Mesenchymal stem cell (in vitro differentiated cells and primary cell): ENCODE measurements at regions not wholly inside any gene's neighbourhood (a gene's known extent, or its start where the extent isn't known, plus 50 kb on each side); places are given as distances from the start of the nearest gene placed in this dataset.

Experiments used
- DNase-seq: peaks from one replicate; pipeline ENCODE4 v3.0.0-alpha.2; 2013
- H2AFZ ChIP-seq: one replicate; pipeline ENCODE4 v1.6.1; 2013; ENCODE audit warnings: low read depth, mild to moderate bottlenecking, control low read depth, inconsistent platforms, low read length, moderate library complexity
- H2AK5ac ChIP-seq: 2 replicates; pipeline ENCODE4 v1.6.1; 2013; ENCODE audit warnings: low read length, moderate library complexity, mild to moderate bottlenecking, inconsistent platforms; ENCODE audit not compliant: severe bottlenecking
- H2BK120ac ChIP-seq: one replicate; pipeline ENCODE4 v1.6.1; 2013; ENCODE audit warnings: low read depth, mild to moderate bottlenecking, inconsistent platforms, low read length, moderate library complexity
- H2BK12ac ChIP-seq, 2 experiments: one replicate each; pipeline ENCODE4 v1.6.1; 2013; ENCODE audit warnings: inconsistent platforms in 2 of 2, low read length in 2 of 2, mild to moderate bottlenecking in 2 of 2, moderate library complexity in 2 of 2, control low read depth in 1 of 2
- H2BK15ac ChIP-seq: one replicate; pipeline ENCODE4 v1.6.1; 2013; ENCODE audit warnings: mild to moderate bottlenecking, low read depth, inconsistent platforms; ENCODE audit not compliant: poor library complexity, severe bottlenecking
- H2BK5ac ChIP-seq: 2 replicates; pipeline ENCODE4 v1.6.1; 2013; ENCODE audit warnings: low read depth, mild to moderate bottlenecking, low read length, control low read depth, inconsistent platforms; ENCODE audit not compliant: poor library complexity, severe bottlenecking
- H3K14ac ChIP-seq, 2 experiments: one replicate each; pipeline ENCODE4 v1.6.1; 2013; ENCODE audit warnings: inconsistent platforms in 2 of 2, low read length in 2 of 2, control low read depth in 1 of 2, mild to moderate bottlenecking in 1 of 2, moderate library complexity in 1 of 2
- H3K18ac ChIP-seq, 2 experiments: one replicate each; pipeline ENCODE4 v1.6.1; 2013; ENCODE audit warnings: inconsistent platforms in 2 of 2, low read length in 2 of 2, control low read depth in 1 of 2, low read depth in 1 of 2, mild to moderate bottlenecking in 1 of 2
- H3K23ac ChIP-seq, 2 experiments: one replicate each; pipeline ENCODE4 v1.6.1; 2013; ENCODE audit warnings: inconsistent platforms in 2 of 2, low read length in 2 of 2, mild to moderate bottlenecking in 2 of 2, moderate library complexity in 2 of 2, control low read depth in 1 of 2
- H3K27ac ChIP-seq: 2 replicates; pipeline ENCODE4 v1.5.1; 2013; ENCODE audit warnings: mild to moderate bottlenecking, moderate library complexity, low read length, control low read depth, inconsistent platforms; ENCODE audit not compliant: poor library complexity, severe bottlenecking
- H3K27me3 ChIP-seq, 2 experiments: 2 replicates each; pipeline versions ENCODE4 v1.6.1 to v1.7.0; 2013; ENCODE audit warnings: low read length in 2 of 2, mild to moderate bottlenecking in 2 of 2, moderate library complexity in 2 of 2, control low read depth in 1 of 2, inconsistent platforms in 1 of 2; ENCODE audit not compliant: control insufficient read depth in 1 of 2, insufficient read depth in 1 of 2
- H3K36me3 ChIP-seq, 2 experiments: 2 replicates each; pipeline versions ENCODE4 v1.6.1 to v1.7.0; 2013; ENCODE audit warnings: low read length in 2 of 2, control low read depth in 1 of 2, inconsistent platforms in 1 of 2, low read depth in 1 of 2, mild to moderate bottlenecking in 1 of 2; ENCODE audit not compliant: insufficient read depth in 2 of 2, control insufficient read depth in 1 of 2
- H3K4ac ChIP-seq, 2 experiments: one replicate each; pipeline ENCODE4 v1.6.1; 2013; ENCODE audit warnings: inconsistent platforms in 2 of 2, low read length in 2 of 2, mild to moderate bottlenecking in 2 of 2, moderate library complexity in 2 of 2, control low read depth in 1 of 2, low read depth in 1 of 2
- H3K4me1 ChIP-seq: 2 replicates; pipeline ENCODE4 v1.6.1; 2013; ENCODE audit warnings: low read depth, low read length, control low read depth; ENCODE audit not compliant: control insufficient read depth, insufficient read depth
- H3K4me2 ChIP-seq: 2 replicates; pipeline ENCODE4 v1.6.1; 2013; ENCODE audit warnings: low read length, mild to moderate bottlenecking, inconsistent platforms; ENCODE audit not compliant: poor library complexity, severe bottlenecking
- H3K4me3 ChIP-seq, 2 experiments: 2 replicates each; pipeline versions ENCODE4 v1.5.1 to v1.7.0; 2013; ENCODE audit warnings: low read length in 2 of 2, mild to moderate bottlenecking in 2 of 2, control low read depth in 1 of 2, low read depth in 1 of 2; ENCODE audit not compliant: insufficient read depth in 1 of 2
- H3K79me1 ChIP-seq: replicated peaks from 2 replicates; pipeline ENCODE4 v1.6.1; 2013; ENCODE audit warnings: mild to moderate bottlenecking, control low read depth, low read length, inconsistent platforms; ENCODE audit not compliant: poor library complexity, severe bottlenecking
- H3K9ac ChIP-seq: 2 replicates; pipeline ENCODE4 v1.7.0; 2013; ENCODE audit warnings: mild to moderate bottlenecking, low read length, moderate library complexity
- H3K9me3 ChIP-seq: 2 replicates; pipeline ENCODE4 v1.7.0; 2013; ENCODE audit warnings: mild to moderate bottlenecking, low read length; ENCODE audit not compliant: control insufficient read depth
- H4K8ac ChIP-seq: one replicate; pipeline ENCODE4 v1.6.1; 2013; ENCODE audit warnings: inconsistent platforms, mild to moderate bottlenecking, low read length, moderate library complexity
- H4K91ac ChIP-seq: one replicate; pipeline ENCODE4 v1.6.1; 2013; ENCODE audit warnings: mild to moderate bottlenecking, low read length, inconsistent platforms
- WGBS: methylation state at CpG from one replicate; pipeline ENCODE4 v1.1.7; 2013; ENCODE audit warnings: mixed read lengths; 5-methylcytosine and 5-hydroxymethylcytosine counted together

DNA sequence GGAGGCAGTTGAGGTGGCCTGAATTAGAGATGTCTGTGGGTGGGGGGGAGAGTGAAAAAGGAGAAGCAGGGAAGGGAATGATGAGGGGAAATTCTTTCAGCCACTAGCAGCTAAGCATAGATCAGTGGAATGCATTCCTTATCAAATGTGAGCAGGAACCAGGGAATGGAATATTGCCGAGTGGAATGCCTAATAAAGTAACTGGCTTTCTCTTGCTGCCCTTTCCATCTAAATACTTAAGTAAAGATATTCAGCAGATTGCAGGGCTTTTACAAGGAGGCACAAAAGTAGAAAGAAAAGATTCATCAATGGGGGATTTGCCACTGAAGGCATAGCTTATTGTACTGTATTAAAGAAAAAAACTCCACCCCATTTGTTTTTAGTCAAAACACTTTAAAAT lies 263.0 kb upstream of the RPS6KA3 start:
- DNase-seq: no peak
- Histone ChIP-seq H2AK5ac (no peak overlapping the region), H3K27me3 (peaks cover 3 to 25% of the 10 kb centered on the region in 2 experiments), H2AFZ (no peak overlapping the region), H3K4me2 (no peak overlapping the region), H3K4me1 (no peaks in the 10 kb centered on the region), H2BK5ac (no peak overlapping the region), H3K4me3 (no peak overlapping the region), H2BK15ac (no peak overlapping the region), H3K4ac (no peak overlapping the region), H3K27ac (no peak overlapping the region), H3K36me3 (no peaks in the 10 kb centered on the region), H2BK120ac (no peak overlapping the region), H4K8ac (no peak overlapping the region), H3K9ac (peak overlapping the region; percentile 67), H4K91ac (no peak overlapping the region), H3K14ac (no peak overlapping the region), H3K23ac (no peak overlapping the region), H3K18ac (no peak overlapping the region), H3K79me1 (no peaks in the 10 kb centered on the region), H3K9me3 (no peaks in the 10 kb centered on the region), H2BK12ac (no peak overlapping the region)
- no CpG with 5 or more reads among the region's 1 CpG for WGBS

GRCh38 chrX:20529301-20529700 lies 262.6 kb upstream of the RPS6KA3 start:
- Histone ChIP-seq H3K14ac (no peak overlapping the region), H2BK5ac (no peak overlapping the region), H2BK120ac (no peak overlapping the region), H2AFZ (no peak overlapping the region), H4K91ac (no peak overlapping the region), H3K4me2 (no peak overlapping the region), H3K9me3 (no peaks in the 10 kb centered on the region), H3K79me1 (no peaks in the 10 kb centered on the region), H3K36me3 (no peaks in the 10 kb centered on the region), H3K27ac (no peak overlapping the region), H3K4me1 (no peaks in the 10 kb centered on the region), H2BK15ac (no peak overlapping the region), H3K18ac (no peak overlapping the region), H3K23ac (no peak overlapping the region), H3K27me3 (peaks cover 3 to 25% of the 10 kb centered on the region in 2 experiments), H2BK12ac (no peak overlapping the region), H3K9ac (peak overlapping the region; percentile 67), H3K4ac (no peak overlapping the region), H4K8ac (no peak overlapping the region), H3K4me3 (no peak overlapping the region), H2AK5ac (no peak overlapping the region)
- WGBS: 63% methylated on average over 9 of the region's 9 CpGs
- DNase-seq: no peak

GRCh38 chrX:20527558-20528011 lies 260.9 kb upstream of the RPS6KA3 start:
- 65% methylated on average over 3 of the region's 3 CpGs for WGBS
- Histone ChIP-seq H3K14ac (no peak overlapping the region), H3K9me3 (no peaks in the 10 kb centered on the region), H2AK5ac (no peak overlapping the region), H3K27me3 (peaks cover 0 to 14% of the 10 kb centered on the region in 2 experiments), H2BK120ac (no peak overlapping the region), H2BK5ac (no peak overlapping the region), H4K8ac (no peak overlapping the region), H3K18ac (no peak overlapping the region), H2AFZ (no peak overlapping the region), H2BK15ac (no peak overlapping the region), H3K36me3 (no peaks in the 10 kb centered on the region), H3K79me1 (no peaks in the 10 kb centered on the region), H2BK12ac (no peak overlapping the region), H3K27ac (no peak overlapping the region), H3K4me1 (no peaks in the 10 kb centered on the region), H3K9ac (no peak overlapping the region), H3K23ac (no peak overlapping the region), H3K4ac (no peak overlapping the region), H3K4me2 (no peak overlapping the region), H3K4me3 (no peak overlapping the region), H4K91ac (no peak overlapping the region)
- DNase-seq: peak; percentile 40

- Histone ChIP-seq H3K79me1 (no peaks in the 10 kb centered on the region), H2BK5ac (no peak overlapping the region), H3K9ac (peak overlapping the region; percentile 18), H3K4me3 (no peak overlapping the region), H3K14ac (no peak overlapping the region), H3K23ac (no peak overlapping the region), H3K4me1 (no peaks in the 10 kb centered on the region), H4K91ac (no peak overlapping the region), H3K18ac (no peak overlapping the region), H2AFZ (no peak overlapping the region), H3K36me3 (no peaks in the 10 kb centered on the region), H2BK15ac (no peak overlapping the region), H3K4me2 (no peak overlapping the region), H3K27me3 (peaks cover 0 to 12% of the 10 kb centered on the region in 2 experiments), H2BK12ac (no peak overlapping the region), H4K8ac (no peak overlapping the region), H2AK5ac (no peak overlapping the region), H3K27ac (no peak overlapping the region), H3K4ac (no peak overlapping the region), H2BK120ac (no peak overlapping the region), H3K9me3 (no peaks in the 10 kb centered on the region)
- DNase-seq: no peak
- 72% methylated on average over 2 of the region's 4 CpGs for WGBS
These were observed 260.3 kb upstream of the RPS6KA3 start for GRCh38 chrX:20527041-20527440.
